GM18873 (cell line): ENCODE measurements at regions not wholly inside any gene's neighbourhood (a gene's known extent, or its start where the extent isn't known, plus 50 kb on each side); places are given as distances from the start of the nearest gene placed in this dataset.

Experiments
- ATAC-seq: cut with Tn5 transposase; IDR thresholded peaks from one replicate; pipeline ENCODE4 v1.9.1; 2021; ENCODE audit warnings: mild to moderate bottlenecking, moderate library complexity, moderate number of reproducible peaks; ENCODE audit not compliant: unreplicated experiment, low FRiP score

GRCh38 chrX:87727620-87728019 lies 210.0 kb downstream of the KLHL4 start:
- no peak for ATAC-seq

DNA sequence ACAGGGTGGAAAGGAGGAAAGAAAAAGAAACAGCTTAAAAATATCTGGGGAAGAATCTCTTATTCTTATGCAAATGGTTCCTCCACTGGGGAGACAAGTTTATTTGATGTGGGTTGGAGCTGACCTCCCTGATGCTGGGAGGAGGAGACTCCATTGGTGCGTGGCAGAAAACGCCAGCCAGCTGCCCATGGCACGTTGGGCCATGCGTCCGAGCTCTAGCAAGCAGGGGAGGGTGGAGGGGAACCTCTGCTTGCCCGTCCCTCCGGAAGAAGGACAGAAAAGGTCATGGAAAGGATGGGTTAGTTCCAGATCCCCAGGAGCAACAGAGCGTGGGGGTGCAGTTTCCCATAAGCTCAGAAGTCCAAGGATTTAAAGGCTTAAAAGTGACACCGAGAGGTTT lies 210.4 kb downstream of the KLHL4 start:
- no peak for ATAC-seq

- ATAC-seq: no peak
Observed at GRCh38 chrX:87728459-87728858, 210.9 kb downstream of the KLHL4 start.

DNA sequence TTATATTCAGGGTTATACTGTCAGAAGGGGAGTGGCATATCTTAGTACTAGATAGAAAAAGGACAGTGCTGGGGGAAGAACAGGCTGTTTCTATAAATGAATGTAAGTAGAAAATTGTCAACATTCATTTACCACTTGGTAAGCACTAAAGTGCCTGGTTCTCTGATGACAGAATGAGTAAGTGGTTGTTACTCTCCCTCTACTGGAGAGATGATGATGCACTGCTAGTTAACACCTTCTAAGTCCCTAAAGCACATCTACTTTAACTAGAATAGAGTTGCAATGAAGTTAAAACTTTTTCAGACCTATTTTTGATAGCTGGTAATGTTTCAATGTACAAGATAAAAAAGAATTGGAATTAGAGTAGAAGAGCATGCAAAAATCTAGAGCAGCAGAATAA lies 214.5 kb downstream of the KLHL4 start:
- no peak for ATAC-seq

DNA sequence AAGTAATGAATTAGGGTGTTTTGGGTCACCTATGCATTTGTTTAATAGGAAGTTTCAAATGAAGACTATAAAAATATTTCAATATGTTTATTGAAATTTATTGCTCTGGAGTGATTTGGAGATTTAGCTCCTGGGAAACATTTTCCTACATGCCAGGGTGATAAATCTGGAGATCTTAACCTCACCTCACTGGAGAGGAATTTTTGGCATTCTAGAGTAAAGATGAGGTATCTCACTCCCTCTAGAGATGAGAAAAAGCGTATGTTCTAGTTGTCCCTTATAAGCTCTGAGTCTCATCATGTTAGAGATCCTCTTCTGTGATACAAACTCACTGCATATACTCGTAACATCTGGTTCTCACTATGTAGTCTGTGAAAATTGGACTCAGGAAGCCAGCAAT lies 219.0 kb downstream of the KLHL4 start:
- ATAC-seq: no peak

- no peak for ATAC-seq
Observed at GRCh38 chrX:87744391-87744790, 226.8 kb downstream of the KLHL4 start.

- ATAC-seq: no peak
Observed at GRCh38 chrX:87755493-87755892, 237.9 kb downstream of the KLHL4 start.

GRCh38 chrX:87788976-87789375 lies 271.4 kb downstream of the KLHL4 start:
- ATAC-seq: no peak

DNA sequence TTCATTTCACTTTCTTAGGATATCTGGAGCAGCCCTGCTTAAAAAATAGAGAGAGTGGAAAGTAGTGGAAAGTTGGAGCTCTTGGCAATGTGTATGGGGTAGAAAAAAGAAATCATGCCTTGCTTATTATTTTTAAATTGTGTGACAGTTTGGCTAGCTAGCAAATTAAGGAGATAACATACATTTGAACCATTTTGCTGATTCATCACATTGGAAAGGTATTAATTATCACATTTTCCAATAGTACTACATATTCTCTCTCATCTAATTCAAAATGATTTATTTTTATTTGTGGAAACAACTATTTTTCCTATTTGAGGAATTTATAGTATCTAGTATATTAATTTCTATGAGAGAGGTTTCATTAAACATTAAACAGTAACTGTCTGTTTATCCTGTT lies 280.4 kb downstream of the KLHL4 start:
- no peak for ATAC-seq

DNA sequence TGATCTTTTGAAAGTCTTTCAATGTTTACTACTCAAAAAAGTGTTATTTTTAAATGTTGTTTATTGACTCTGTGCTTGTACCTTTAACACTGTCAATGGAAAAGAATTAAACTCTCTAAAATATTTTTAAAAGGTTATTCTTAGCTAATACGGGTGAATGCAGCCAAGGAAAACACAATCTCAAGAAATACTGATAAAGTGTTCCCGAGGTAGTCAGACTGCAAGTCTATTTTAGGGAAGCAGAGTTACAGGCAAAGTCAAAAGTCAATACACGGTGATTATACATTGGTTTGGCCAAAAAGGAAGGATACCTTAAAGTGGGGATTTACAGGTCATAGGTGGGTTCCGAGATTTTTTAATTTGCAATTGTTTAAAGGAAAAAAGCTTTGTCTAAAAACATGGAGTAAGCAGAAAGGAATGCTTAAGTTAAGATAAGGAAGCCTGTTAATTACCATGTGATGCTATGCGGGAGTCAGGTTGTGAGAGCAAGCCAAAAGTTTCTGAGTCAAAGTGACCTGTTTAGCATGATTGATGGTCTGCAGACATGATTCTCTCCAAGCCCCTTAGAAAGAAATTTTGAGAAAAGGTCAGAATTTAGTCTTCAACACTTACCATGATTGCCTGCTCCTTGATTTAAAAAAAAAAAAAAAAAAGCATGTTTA lies 288.4 kb downstream of the KLHL4 start:
- ATAC-seq: no peak

GRCh38 chrX:87808576-87809243 lies 291.1 kb downstream of the KLHL4 start:
- ATAC-seq: no peak

GRCh38 chrX:87813566-87813965 lies 296.0 kb downstream of the KLHL4 start:
- no peak for ATAC-seq

DNA sequence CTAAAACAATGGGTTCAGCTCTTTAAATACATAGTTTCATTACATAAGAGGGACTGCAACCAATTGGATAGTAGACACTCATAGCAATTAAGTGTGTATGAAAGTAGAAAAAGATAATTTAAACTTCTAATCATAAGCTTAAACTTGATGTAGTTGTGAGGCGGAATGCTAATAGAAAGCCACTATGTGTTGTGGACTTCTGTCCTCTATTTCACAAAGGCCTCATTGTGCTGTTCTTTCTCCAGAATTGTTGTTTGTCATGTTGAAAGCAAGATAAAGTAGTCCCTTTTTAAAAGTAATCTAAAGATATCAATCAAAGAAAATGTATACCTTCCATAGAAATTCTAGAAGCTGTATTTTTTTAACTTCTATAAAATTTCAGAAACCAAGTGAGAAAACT lies 329.4 kb downstream of the KLHL4 start:
- ATAC-seq: no peak

DNA sequence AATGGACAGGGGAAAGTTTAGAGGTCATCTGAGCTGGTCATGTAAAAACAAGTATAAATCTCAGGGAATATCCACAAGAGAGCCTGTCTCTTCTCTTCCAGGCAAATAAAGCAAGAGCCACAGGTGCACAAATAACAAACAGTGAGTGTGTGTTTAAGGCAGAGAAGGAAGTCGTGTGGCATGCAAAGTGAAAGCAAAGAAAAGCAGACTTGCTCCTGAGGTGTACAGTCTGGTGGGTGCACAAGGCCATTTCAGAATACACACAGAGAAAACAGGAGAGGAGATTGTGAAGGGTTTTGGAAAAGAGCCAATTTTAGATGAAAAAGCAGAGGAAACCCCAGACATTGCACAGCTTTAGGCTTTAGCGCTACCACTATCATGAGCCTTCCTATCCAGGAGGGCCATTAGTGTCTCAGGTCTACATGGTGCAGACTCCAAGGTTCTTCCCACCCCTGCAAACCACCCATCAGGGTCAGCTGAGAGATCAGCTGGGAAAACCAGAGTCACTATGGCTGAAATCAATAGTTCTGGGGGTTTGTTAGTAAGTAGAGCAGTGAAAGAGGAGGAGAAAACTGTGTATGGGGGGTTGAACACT lies 355.8 kb downstream of the KLHL4 start:
- no peak for ATAC-seq

DNA sequence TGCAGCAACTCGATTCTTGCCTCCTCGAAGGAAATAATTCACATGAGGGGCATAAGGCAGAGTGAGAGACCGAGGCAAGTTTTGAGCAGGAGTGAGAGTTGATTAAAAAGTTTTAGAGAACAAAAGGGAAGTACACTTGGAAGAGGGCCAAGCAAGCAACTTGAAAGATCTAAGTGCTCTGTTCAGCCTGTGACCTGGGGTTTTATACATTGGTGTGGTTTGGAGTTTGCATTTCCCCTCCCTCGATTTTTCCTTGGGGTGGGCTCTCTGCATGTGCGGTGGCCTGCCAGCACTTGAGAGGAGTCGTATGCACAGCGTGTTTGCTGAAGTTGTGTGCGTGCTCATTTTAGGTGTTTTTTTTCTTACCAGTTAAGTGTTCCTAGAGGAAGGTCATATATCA lies 356.4 kb downstream of the KLHL4 start:
- ATAC-seq: no peak

DNA sequence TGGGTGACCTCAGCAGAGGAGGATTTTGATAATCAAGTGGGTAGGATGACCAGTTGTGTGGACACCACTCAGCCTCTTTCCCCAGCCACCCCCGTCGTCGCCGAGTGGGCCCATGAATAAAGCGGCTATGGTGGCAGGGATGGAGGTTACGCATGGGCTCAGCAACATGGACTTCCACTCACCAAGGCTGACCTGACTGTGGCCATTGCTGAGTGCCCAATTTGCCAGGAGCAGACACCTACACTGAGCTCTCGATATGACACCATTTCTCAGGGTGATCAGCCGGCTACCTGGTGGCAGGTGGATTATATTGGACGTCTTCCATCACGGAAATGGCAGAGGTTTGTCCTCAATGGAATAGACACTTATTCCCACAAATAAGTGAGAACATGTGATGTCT lies 361.3 kb downstream of the KLHL4 start:
- ATAC-seq: no peak

- no peak for ATAC-seq
Observed at GRCh38 chrX:87890437-87890836, 372.8 kb downstream of the KLHL4 start.

GRCh38 chrX:87895421-87895820 lies 377.8 kb downstream of the KLHL4 start:
- peak; percentile 31 for ATAC-seq

GRCh38 chrX:87896057-87896456 lies 378.5 kb downstream of the KLHL4 start:
- ATAC-seq: peak; percentile 31

GRCh38 chrX:87900320-87900908 lies 382.8 kb downstream of the KLHL4 start:
- peak; percentile 76 for ATAC-seq

DNA sequence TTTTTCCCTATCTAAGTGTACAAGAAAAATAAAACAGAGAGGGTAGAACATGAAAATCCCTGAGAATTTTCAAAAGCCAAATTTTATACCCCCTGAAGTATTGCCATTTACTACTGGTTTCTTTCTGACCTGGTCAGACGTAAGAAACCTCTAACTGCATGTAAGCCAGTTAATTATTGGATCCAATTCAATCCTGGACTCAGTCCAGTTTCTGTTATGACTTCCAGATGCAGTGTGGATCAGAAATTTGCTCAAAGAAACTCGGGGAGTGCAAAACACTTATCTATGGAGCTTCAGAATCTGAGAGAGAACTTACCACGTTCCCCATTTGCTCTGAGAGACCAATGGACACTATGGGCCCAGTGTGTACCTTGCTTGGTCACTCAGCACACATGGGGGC lies 383.5 kb downstream of the KLHL4 start:
- ATAC-seq: no peak

DNA sequence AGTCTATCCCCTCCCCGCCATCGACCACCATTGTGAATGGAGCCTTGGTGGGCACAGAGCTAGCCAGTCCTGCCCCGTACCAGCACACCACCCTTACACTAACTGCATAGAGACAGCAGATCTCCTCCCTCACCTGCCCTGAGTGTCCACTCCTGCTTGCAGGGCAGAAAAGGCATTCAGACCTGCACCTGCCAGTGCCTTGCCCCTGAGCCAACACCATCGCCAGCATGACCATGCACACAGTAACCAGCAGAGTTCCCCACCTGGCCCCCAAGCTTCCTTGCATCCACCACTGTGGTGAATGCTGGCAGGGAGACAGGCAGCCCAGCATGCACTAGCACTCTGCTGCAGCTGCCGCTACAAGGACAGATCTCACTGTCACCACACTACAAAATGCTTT lies 397.1 kb downstream of the KLHL4 start:
- ATAC-seq: no peak
